K562 (cell line): ENCODE measurements at regions not wholly inside any gene's neighbourhood (a gene's known extent, or its start where the extent isn't known, plus 50 kb on each side); places are given as distances from the start of the nearest gene placed in this dataset.

Experiments
- ATAC-seq: fragments of 200-7000 bp; cut with Tn5 transposase; 3 replicates; pipeline ENCODE4 v1.9.1; 2020; ENCODE audit warnings: moderate library complexity
- BruUV-seq: library from RNA; stranded (reverse); fragments of 400-500 nt; replicated peaks from 2 replicates; lab custom pipeline; 2021; lab: Mats Ljungman, UMichigan
- CTCF ChIA-PET: fragments of 300-600 bp; formaldehyde crosslinking; extraction: SDS; loops from one replicate; lab custom pipeline; 2021; ENCODE audit warnings: low intra/inter-chr PET ratio; lab: Yijun Ruan, JAX
- POLR2A ChIA-PET: fragments of 300-600, 350-650 bp; sonication (Branson Sonifier 250); formaldehyde crosslinking; extraction: SDS; loops from one replicate; lab custom pipeline; 2021; ENCODE audit warnings: antibody characterized with exemption, inconsistent platforms; lab: Yijun Ruan, JAX
- DNase-seq, 4 experiments: peaks; one replicate each; pipeline versions ENCODE4 v3.0.0 to v3.0.0-alpha.2; 2011 to 2018; ENCODE audit warnings: low spot score in 3 of 4, mixed read lengths in 3 of 4; ENCODE audit errors: extremely low read depth in 1 of 4
- FAIRE-seq: peaks from 2 replicates; lab custom pipeline; 2011; peaks lifted over from hg19 to GRCh38; lab: Jason Lieb, UNC
- H2AFZ ChIP-seq: 2 replicates; pipeline ENCODE4 v1.6.0; 2011; ENCODE audit warnings: low read depth, low read length, control low read depth, inconsistent platforms
- H3K27ac ChIP-seq: fragments of 200-600 bp; 3 replicates; pipeline ENCODE4 v1.8.0; 2011; ENCODE audit warnings: low read depth, mild to moderate bottlenecking, control low read depth, inconsistent platforms, low read length, moderate library complexity, mixed read lengths; ENCODE audit errors: extremely low read depth
- H3K27me3 ChIP-seq, 2 experiments: fragments of 300-600 bp in 1 of 2; 2 replicates in 1 of 2; 3 replicates in 1 of 2; pipeline versions ENCODE4 v1.6.0 to v1.8.0; 2011; ENCODE audit warnings: inconsistent platforms in 2 of 2, low read length in 2 of 2, mild to moderate bottlenecking in 1 of 2, mixed read lengths in 1 of 2, moderate library complexity in 1 of 2; ENCODE audit not compliant: control insufficient read depth in 2 of 2, insufficient read depth in 2 of 2
- H3K36me3 ChIP-seq: fragments of 300-600 bp; 3 replicates; pipeline ENCODE4 v1.8.0; 2011; ENCODE audit warnings: mild to moderate bottlenecking, low read length, inconsistent platforms; ENCODE audit not compliant: control insufficient read depth, insufficient read depth
- H3K4me1 ChIP-seq, 2 experiments: fragments of 200-600 bp in 1 of 2; replicated peaks in 1 of 2; 2 replicates in 1 of 2; 3 replicates in 1 of 2; pipeline versions ENCODE4 v1.5.1 to v1.8.0; 2011; ENCODE audit warnings: inconsistent platforms in 2 of 2, low read length in 2 of 2, mild to moderate bottlenecking in 1 of 2, mixed read lengths in 1 of 2, moderate library complexity in 1 of 2; ENCODE audit not compliant: control insufficient read depth in 2 of 2, insufficient read depth in 2 of 2
- H3K4me2 ChIP-seq: 2 replicates; pipeline ENCODE4 v1.6.1; 2011; ENCODE audit warnings: low read length, control low read depth, inconsistent platforms, mixed read lengths; ENCODE audit not compliant: insufficient read depth
- H3K4me3 ChIP-seq: fragments of 200-600 bp; sonication (generic), shearing (Covaris generic); 2 replicates; pipeline ENCODE4 v1.5.1; 2016; ENCODE audit warnings: control low read depth, inconsistent platforms
- H3K79me2 ChIP-seq: fragments of 200-600 bp; 3 replicates; pipeline ENCODE4 v1.8.0; 2011; ENCODE audit warnings: low read length, inconsistent platforms; ENCODE audit not compliant: control insufficient read depth, insufficient read depth
- H3K9ac ChIP-seq, 2 experiments: 2 replicates each; pipeline versions ENCODE4 v1.6.0 to v1.6.1; 2011; ENCODE audit warnings: low read depth in 2 of 2, low read length in 2 of 2, control low read depth in 1 of 2, inconsistent platforms in 1 of 2, mild to moderate bottlenecking in 1 of 2, mixed read lengths in 1 of 2; ENCODE audit not compliant: insufficient read depth in 1 of 2
- H3K9me1 ChIP-seq: one replicate; pipeline ENCODE4 v1.6.0; 2011; ENCODE audit warnings: inconsistent platforms, mild to moderate bottlenecking, low read length, moderate library complexity; ENCODE audit not compliant: control insufficient read depth, insufficient read depth
- H3K9me3 ChIP-seq: replicated peaks from 2 replicates; pipeline ENCODE4 v1.5.1; 2011; ENCODE audit warnings: low read depth, low read length, inconsistent platforms; ENCODE audit not compliant: control insufficient read depth, insufficient read depth
- H4K20me1 ChIP-seq: replicated peaks from 2 replicates; pipeline ENCODE4 v1.6.1; 2011; ENCODE audit warnings: low read length, inconsistent platforms, mixed read lengths; ENCODE audit not compliant: control insufficient read depth, insufficient read depth
- BRF2 ChIP-seq: IDR thresholded peaks from 3 replicates; pipeline ENCODE4 v1.6.1; 2011; ENCODE audit warnings: borderline replicate concordance, mild to moderate bottlenecking; ENCODE audit not compliant: insufficient read length, insufficient read depth
- DACH1 ChIP-seq: fragments of 450-650 bp; IDR thresholded peaks from 2 replicates; pipeline ENCODE4 v1.6.1; 2018; ENCODE audit not compliant: partially characterized antibody
- MTA3 ChIP-seq: fragments of 450-650 bp; formaldehyde crosslinking; IDR thresholded peaks from 2 replicates; pipeline ENCODE4 v1.6.1; 2017; ENCODE audit warnings: mild to moderate bottlenecking, borderline replicate concordance
- NR2C2 ChIP-seq, 2 experiments: fragments of 200-800 bp in 1 of 2; sonication (Bioruptor generic) in 1 of 2; sonication (generic) in 1 of 2; formaldehyde crosslinking in 1 of 2; IDR thresholded peaks; 2 replicates each; pipeline versions ENCODE4 v1.6.1 to v1.8.0; 2016 to 2022; ENCODE audit warnings: mild to moderate bottlenecking in 1 of 2, missing compliant biosample characterization in 1 of 2, missing genetic modification characterization in 1 of 2, missing genetic modification reagents in 1 of 2
- PTRF ChIP-seq: fragments of 450-650 bp; IDR thresholded peaks from 2 replicates; pipeline ENCODE4 v1.6.1; 2016; ENCODE audit warnings: mild to moderate bottlenecking, missing genetic modification characterization, missing compliant biosample characterization
- RBM39 ChIP-seq: fragments of 200-400 bp; formaldehyde crosslinking; optimal IDR thresholded peaks from 2 replicates; pipeline ENCODE3; 2018; ENCODE audit warnings: low read depth, low read length
- SRSF7 ChIP-seq: fragments of 200-400 bp; formaldehyde crosslinking; optimal IDR thresholded peaks from 2 replicates; pipeline ENCODE3; 2017; ENCODE audit warnings: mild to moderate bottlenecking, low read depth, low read length
- ZNF274 ChIP-seq: IDR thresholded peaks from 2 replicates; pipeline ENCODE4 v1.6.1; 2011; ENCODE audit warnings: low read depth, mild to moderate bottlenecking, low read length, moderate library complexity, borderline replicate concordance
- ZNF584 ChIP-seq: fragments of 200-800 bp; sonication (Bioruptor generic); IDR thresholded peaks from 2 replicates; pipeline ENCODE4 v1.6.1; 2016; ENCODE audit warnings: low read depth, mild to moderate bottlenecking, missing genetic modification characterization, missing compliant biosample characterization
- WGBS: fragments of 100-300 bp; shearing (Covaris generic); methylation state at CpG from one replicate; pipeline ENCODE4 v1.1.6; 2016; ENCODE audit warnings: low coverage, mixed read lengths; ENCODE audit not compliant: insufficient coverage; ENCODE audit errors: missing lambda C conversion rate; 5-methylcytosine and 5-hydroxymethylcytosine counted together
- in situ Hi-C: fragments of 300-500 bp; cut with MboI; formaldehyde crosslinking; loops from 4 replicates; pipeline ENCODE4 v1.15.0; 2018; ENCODE audit warnings: inconsistent platforms, mixed read lengths
- intact Hi-C: fragments of 100-400 bp; cut with micrococcal nuclease; formaldehyde crosslinking; loops from 2 replicates; pipeline ENCODE4 v1.14.2; 2022
- TF ChIP-seq, protein P1 (sequence below): fragments of 450-650 bp; formaldehyde crosslinking; IDR thresholded peaks from 2 replicates; pipeline ENCODE4 v1.4.0; 2022; ENCODE audit warnings: missing genetic modification characterization

DNA sequence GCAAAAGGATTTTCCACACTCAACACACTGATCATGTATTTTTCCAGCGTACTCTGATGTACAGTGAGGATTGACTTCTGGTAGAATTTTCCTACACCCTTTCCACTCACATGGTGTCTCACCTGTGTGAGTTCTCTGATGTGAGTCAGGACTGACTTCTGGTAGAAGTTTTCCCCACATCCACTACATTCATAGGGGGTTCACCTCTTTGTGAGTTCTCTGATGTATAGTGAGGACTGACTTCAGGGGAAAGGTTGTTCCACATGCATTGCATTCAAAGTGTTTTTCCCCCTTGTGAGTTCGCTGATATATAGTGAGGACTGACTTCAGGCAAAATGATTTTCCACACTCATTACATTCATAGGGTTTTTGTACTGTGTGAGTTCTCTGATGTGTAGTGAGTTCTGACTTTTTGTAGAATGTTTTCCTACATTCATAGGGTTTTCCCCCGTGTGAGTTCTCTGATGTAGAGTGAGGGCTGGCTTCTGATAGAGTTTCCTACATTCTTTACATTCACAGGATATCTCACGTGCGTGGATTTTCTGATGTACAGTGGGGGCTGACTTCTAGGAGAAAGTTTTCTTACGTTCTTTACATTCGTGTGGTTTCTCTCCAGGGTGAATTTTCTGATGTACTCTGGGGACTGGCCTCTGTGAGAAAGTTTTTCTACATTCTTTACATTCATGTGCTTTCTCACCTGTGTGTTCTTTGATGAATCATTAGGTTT, 146.5 kb downstream of the GLRX3 start:
- ATAC-seq: no peak
- Histone ChIP-seq H3K27ac (no peak overlapping the region), H3K9me1 (no peaks in the 10 kb centered on the region), H3K9me3 (peaks cover 4% of the 10 kb centered on the region; the same call in 1 of the 2 replicates), H3K36me3 (no peaks in the 10 kb centered on the region), H4K20me1 (no peaks in the 10 kb centered on the region), H3K4me1 (no peaks in the 10 kb centered on the region), H3K4me3 (no peak overlapping the region), H3K79me2 (no peaks in the 10 kb centered on the region), H2AFZ (no peak overlapping the region), H3K27me3 (no peaks in the 10 kb centered on the region), H3K9ac (no peak overlapping the region), H3K4me2 (no peak overlapping the region)
- in situ Hi-C loops (no loop called here), intact Hi-C loops (no loop called here)
- no peak for FAIRE-seq
- TF ChIP-seq ZNF274: peak; percentile 98
- no peak for TF ChIP-seq DACH1
- CTCF ChIA-PET: no interaction called here
- no peak for DNase-seq
- POLR2A ChIA-PET: no interaction called here
- BruUV-seq: no TSS peak
- WGBS: 3% methylated on average over 7 of the region's 7 CpGs

DNA sequence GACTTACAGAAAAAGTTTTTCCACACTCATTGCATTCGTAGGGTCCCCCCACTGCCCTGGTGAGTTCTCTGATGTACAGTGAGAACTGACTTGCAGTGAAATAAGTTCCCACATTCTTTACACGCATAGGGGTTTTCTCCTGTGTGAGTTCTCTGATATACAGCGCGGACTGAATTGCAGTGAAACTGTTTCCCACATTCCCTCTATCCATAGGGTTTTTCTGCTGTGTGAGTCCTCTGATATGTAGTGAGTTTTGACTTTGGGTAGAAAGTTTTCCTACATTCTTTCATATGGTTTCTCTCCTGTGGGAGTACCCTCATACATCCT, 147.0 kb downstream of the GLRX3 start:
- ChIA-PET POLR2A (interaction anchor here (0.5 kb wide), 1 partner anchor 29 kb away, joined by 4 read pairs; no protein-coding TSS in a partner anchor), CTCF (no interaction called here)
- intact Hi-C loops: no loop called here
- Histone ChIP-seq H3K4me2 (no peak overlapping the region), H3K27ac (no peak overlapping the region), H3K27me3 (no peaks in the 10 kb centered on the region), H3K9me3 (peaks cover 4% of the 10 kb centered on the region; the same call in 1 of the 2 replicates), H3K9me1 (no peaks in the 10 kb centered on the region), H3K36me3 (no peaks in the 10 kb centered on the region), H3K4me1 (no peaks in the 10 kb centered on the region), H3K79me2 (no peaks in the 10 kb centered on the region), H2AFZ (no peak overlapping the region), H3K9ac (no peak overlapping the region), H3K4me3 (no peak overlapping the region), H4K20me1 (no peaks in the 10 kb centered on the region)
- DNase-seq (no peak), ATAC-seq (no peak), FAIRE-seq (no peak)
- no TSS peak for BruUV-seq
- no peak for TF ChIP-seq MTA3
- no peak for TF ChIP-seq RBM39
- TF ChIP-seq ZNF274: peak; percentile 80; the same call in 1 of the 2 replicates
- TF ChIP-seq SRSF7: no peak
- no peak for TF ChIP-seq ZNF584
- no peak for TF ChIP-seq NR2C2 (CRISPR knock-in tag; IDR thresholded peaks at IDR 0.05)
- TF ChIP-seq NR2C2 (tag; IDR thresholded peaks at IDR 0.05): no peak
- TF ChIP-seq, protein P1, sequence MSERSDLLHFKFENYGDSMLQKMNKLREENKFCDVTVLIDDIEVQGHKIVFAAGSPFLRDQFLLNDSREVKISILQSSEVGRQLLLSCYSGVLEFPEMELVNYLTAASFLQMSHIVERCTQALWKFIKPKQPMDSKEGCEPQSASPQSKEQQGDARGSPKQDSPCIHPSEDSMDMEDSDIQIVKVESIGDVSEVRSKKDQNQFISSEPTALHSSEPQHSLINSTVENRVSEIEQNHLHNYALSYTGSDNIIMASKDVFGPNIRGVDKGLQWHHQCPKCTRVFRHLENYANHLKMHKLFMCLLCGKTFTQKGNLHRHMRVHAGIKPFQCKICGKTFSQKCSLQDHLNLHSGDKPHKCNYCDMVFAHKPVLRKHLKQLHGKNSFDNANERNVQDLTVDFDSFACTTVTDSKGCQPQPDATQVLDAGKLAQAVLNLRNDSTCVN (CRISPR knock-in tag): no peak
- TF ChIP-seq BRF2: no peak
- no peak for TF ChIP-seq PTRF (tag)
- 6% methylated on average over 4 of the region's 4 CpGs for WGBS
- in situ Hi-C loops: no loop called here
